AG09319 (cell line): ENCODE measurements at regions not wholly inside any gene's neighbourhood (a gene's known extent, or its start where the extent isn't known, plus 50 kb on each side); places are given as distances from the start of the nearest gene placed in this dataset.

ENCODE experiments used
- DNase-seq: peaks from one replicate; pipeline ENCODE4 v3.0.0-alpha.2; 2010; ENCODE audit warnings: low read depth; ENCODE audit errors: extremely low read depth
- CTCF ChIP-seq: IDR thresholded peaks from 2 replicates; pipeline ENCODE4 v1.5.1; 2011; ENCODE audit warnings: low read depth, mild to moderate bottlenecking, inconsistent platforms, low read length, moderate library complexity

GRCh38 chr2:103462101-103462500 lies 700.3 kb downstream of the TMEM182 start:
- no peak for DNase-seq
- TF ChIP-seq CTCF = no peak

GRCh38 chr2:103462712-103463111 lies 700.9 kb downstream of the TMEM182 start:
- no peak for DNase-seq
- TF ChIP-seq CTCF = no peak

GRCh38 chr2:103464831-103465230 lies 703.0 kb downstream of the TMEM182 start:
- TF ChIP-seq CTCF = no peak
- no peak for DNase-seq

GRCh38 chr2:103469800-103470199 lies 708.0 kb downstream of the TMEM182 start:
- no peak for TF ChIP-seq CTCF
- no peak for DNase-seq

- TF ChIP-seq CTCF = no peak
- DNase-seq = no peak
Measured at GRCh38 chr2:103484906-103485305, 723.1 kb downstream of the TMEM182 start.

GRCh38 chr2:103496850-103497249 lies 735.0 kb downstream of the TMEM182 start:
- DNase-seq = no peak
- TF ChIP-seq CTCF = no peak

- DNase-seq = no peak
- TF ChIP-seq CTCF = no peak
Measured at GRCh38 chr2:103506812-103507211, 745.0 kb downstream of the TMEM182 start.
